Vagina (tissue), 2 donors: ENCODE measurements at regions not wholly inside any gene's neighbourhood (a gene's known extent, or its start where the extent isn't known, plus 50 kb on each side); places are given as distances from the start of the nearest gene placed in this dataset.

Source experiments
- CTCF ChIP-seq, 3 experiments: fragments of 450-650 bp in 2 of 3; fragments of 200-600 bp in 1 of 3; sonication (generic) in 1 of 3; IDR thresholded peaks; one replicate each; pipeline ENCODE4 v1.5.1; 2017 to 2019; ENCODE audit warnings: antibody characterized with exemption in 3 of 3, mild to moderate bottlenecking in 2 of 3, moderate library complexity in 2 of 3
- POLR2AphosphoS5 ChIP-seq, 2 donors: sonication (generic); formaldehyde crosslinking; IDR thresholded peaks; one replicate each; pipeline ENCODE4 v1.9.0; 2017; ENCODE audit warnings: antibody characterized with exemption in 2 of 2, mild to moderate bottlenecking in 2 of 2, low read depth in 1 of 2; ENCODE audit not compliant: insufficient read depth in 1 of 2

GRCh38 chr12:115517913-115518312 is 759.6 kb downstream of the MED13L start:
- TF ChIP-seq POLR2AphosphoS5 (IDR thresholded peaks at IDR 0.05; ENCODE audit: insufficient read depth in 1 of 2, low read depth in 1 of 2) (no peak), CTCF (IDR thresholded peaks at IDR 0.05) (no peak)
